OCI-LY7 (cell line): ENCODE measurements at regions not wholly inside any gene's neighbourhood (a gene's known extent, or its start where the extent isn't known, plus 50 kb on each side); places are given as distances from the start of the nearest gene placed in this dataset.

Experiments
- BruUV-seq: library from RNA; stranded (reverse); fragments of 400-500 nt; replicated peaks from 2 replicates; lab custom pipeline; 2021; lab: Mats Ljungman, UMichigan
- CTCF ChIA-PET: fragments of 300-600 bp; sonication (Branson Sonifier 250); formaldehyde crosslinking; loops from one replicate; lab custom pipeline; 2022; ENCODE audit warnings: antibody characterized with exemption; ENCODE audit not compliant: unreplicated experiment; lab: Charles Lee
- POLR2A ChIA-PET: fragments of 300-600 bp; sonication (Branson Sonifier 250); formaldehyde crosslinking; loops from one replicate; lab custom pipeline; 2022; ENCODE audit warnings: antibody characterized with exemption; lab: Charles Lee
- DNase-seq: peaks from one replicate; pipeline ENCODE4 v3.0.0-alpha.2; 2015; ENCODE audit warnings: low spot score
- H2AFZ ChIP-seq: fragments of 200-600 bp; sonication (generic), shearing (Covaris generic); 2 replicates; pipeline ENCODE4 v1.6.1; 2014; ENCODE audit warnings: mild to moderate bottlenecking, antibody characterized with exemption, low read length, moderate library complexity
- H3K27ac ChIP-seq: fragments of 200-600 bp; sonication (generic); 2 replicates; pipeline ENCODE4 v1.5.1; 2014; ENCODE audit warnings: mixed run types, low read depth, mild to moderate bottlenecking, moderate library complexity, low read length, inconsistent platforms; ENCODE audit not compliant: poor library complexity, severe bottlenecking
- H3K36me3 ChIP-seq: fragments of 200-600 bp; sonication (generic); 2 replicates; pipeline ENCODE4 v1.6.1; 2014; ENCODE audit warnings: mild to moderate bottlenecking, antibody characterized with exemption, low read length, moderate library complexity, mixed read lengths; ENCODE audit not compliant: insufficient read depth
- H3K4me1 ChIP-seq: fragments of 200-600 bp; sonication (generic); 2 replicates; pipeline ENCODE4 v1.5.1; 2014; ENCODE audit warnings: mild to moderate bottlenecking, low read length; ENCODE audit not compliant: insufficient read depth, poor library complexity, severe bottlenecking
- H3K4me2 ChIP-seq: fragments of 200-600 bp; sonication (generic); 2 replicates; pipeline ENCODE4 v1.6.1; 2014; ENCODE audit warnings: mild to moderate bottlenecking, low read length
- H3K4me3 ChIP-seq: fragments of 200-600 bp; sonication (generic); 2 replicates; pipeline ENCODE4 v1.5.1; 2014; ENCODE audit warnings: mild to moderate bottlenecking, low read depth, low read length; ENCODE audit not compliant: poor library complexity, severe bottlenecking
- H3K79me2 ChIP-seq: fragments of 200-600 bp; sonication (generic); 2 replicates; pipeline ENCODE4 v1.6.1; 2016; ENCODE audit warnings: low read depth, mild to moderate bottlenecking, low read length, moderate library complexity, mixed read lengths; ENCODE audit not compliant: insufficient read depth
- H3K9me2 ChIP-seq: fragments of 200-600 bp; sonication (generic); 2 replicates; pipeline ENCODE4 v1.6.1; 2016; ENCODE audit warnings: mild to moderate bottlenecking, low read length, mixed read lengths; ENCODE audit not compliant: insufficient read depth
- H3K9me3 ChIP-seq: fragments of 200-600 bp; sonication (generic); 2 replicates; pipeline ENCODE4 v1.6.1; 2014; ENCODE audit warnings: mild to moderate bottlenecking, mixed run types, low read length, mixed read lengths
- H4K20me1 ChIP-seq: fragments of 200-600 bp; sonication (generic); 2 replicates; pipeline ENCODE4 v1.6.1; 2014; ENCODE audit warnings: mild to moderate bottlenecking, antibody characterized with exemption, low read length, moderate library complexity, mixed read lengths; ENCODE audit not compliant: insufficient read depth
- EZH2phosphoT487 ChIP-seq: fragments of 200-600 bp; sonication (generic); IDR thresholded peaks from 2 replicates; pipeline ENCODE4 v1.6.1; 2018; ENCODE audit warnings: low read depth, borderline replicate concordance, mild to moderate bottlenecking, mixed run types, antibody characterized with exemption, low read length, moderate library complexity, mixed read lengths
- intact Hi-C: fragments of 100-400 bp; cut with micrococcal nuclease; formaldehyde crosslinking; loops from one replicate; pipeline ENCODE4 v1.10.0; 2022; ENCODE audit not compliant: unreplicated experiment
- TF ChIP-seq, protein P1 (sequence below): fragments of 200-600 bp; sonication (generic); conservative IDR thresholded peaks from 2 replicates; pipeline ENCODE4 v1.5.1; 2014; ENCODE audit warnings: mild to moderate bottlenecking, antibody characterized with exemption, low read length, moderate library complexity, mixed read lengths

- no peaks in the 10 kb centered on the region for H3K9me2 ChIP-seq
- ChIA-PET POLR2A (no interaction called here), CTCF (no interaction called here)
- H3K79me2 ChIP-seq: no peaks in the 10 kb centered on the region
- DNase-seq: no peak
- H3K36me3 ChIP-seq: no peaks in the 10 kb centered on the region
- intact Hi-C loops: no loop called here
- no peak overlapping the region for H3K4me3 ChIP-seq
- H3K4me2 ChIP-seq: no peak overlapping the region
- H3K27ac ChIP-seq: no peak overlapping the region
- no peaks in the 10 kb centered on the region for H3K4me1 ChIP-seq
- H4K20me1 ChIP-seq: no peaks in the 10 kb centered on the region
- BruUV-seq: no TSS peak
- TF ChIP-seq, protein P1, sequence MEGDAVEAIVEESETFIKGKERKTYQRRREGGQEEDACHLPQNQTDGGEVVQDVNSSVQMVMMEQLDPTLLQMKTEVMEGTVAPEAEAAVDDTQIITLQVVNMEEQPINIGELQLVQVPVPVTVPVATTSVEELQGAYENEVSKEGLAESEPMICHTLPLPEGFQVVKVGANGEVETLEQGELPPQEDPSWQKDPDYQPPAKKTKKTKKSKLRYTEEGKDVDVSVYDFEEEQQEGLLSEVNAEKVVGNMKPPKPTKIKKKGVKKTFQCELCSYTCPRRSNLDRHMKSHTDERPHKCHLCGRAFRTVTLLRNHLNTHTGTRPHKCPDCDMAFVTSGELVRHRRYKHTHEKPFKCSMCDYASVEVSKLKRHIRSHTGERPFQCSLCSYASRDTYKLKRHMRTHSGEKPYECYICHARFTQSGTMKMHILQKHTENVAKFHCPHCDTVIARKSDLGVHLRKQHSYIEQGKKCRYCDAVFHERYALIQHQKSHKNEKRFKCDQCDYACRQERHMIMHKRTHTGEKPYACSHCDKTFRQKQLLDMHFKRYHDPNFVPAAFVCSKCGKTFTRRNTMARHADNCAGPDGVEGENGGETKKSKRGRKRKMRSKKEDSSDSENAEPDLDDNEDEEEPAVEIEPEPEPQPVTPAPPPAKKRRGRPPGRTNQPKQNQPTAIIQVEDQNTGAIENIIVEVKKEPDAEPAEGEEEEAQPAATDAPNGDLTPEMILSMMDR: no peak
- no peaks in the 10 kb centered on the region for H3K9me3 ChIP-seq
- H2AFZ ChIP-seq: no peak overlapping the region
Measured at GRCh38 chr14:104474495-104475213, 104.9 kb upstream of the C14orf180 start.

- Histone ChIP-seq H3K27ac (no peak overlapping the region), H3K4me3 (no peak overlapping the region), H3K9me2 (no peaks in the 10 kb centered on the region), H4K20me1 (no peaks in the 10 kb centered on the region), H3K4me2 (no peak overlapping the region), H3K9me3 (no peaks in the 10 kb centered on the region), H3K36me3 (no peaks in the 10 kb centered on the region), H3K4me1 (no peaks in the 10 kb centered on the region), H2AFZ (no peak overlapping the region), H3K79me2 (no peaks in the 10 kb centered on the region)
- intact Hi-C loops: no loop called here
- CTCF ChIA-PET: no interaction called here
- POLR2A ChIA-PET: no interaction called here
- no TSS peak for BruUV-seq
- no peak for TF ChIP-seq EZH2phosphoT487
- TF ChIP-seq, protein P1: no peak
- DNase-seq: no peak
Measured at GRCh38 chr14:104475256-104475655, 104.3 kb upstream of the C14orf180 start.

DNA sequence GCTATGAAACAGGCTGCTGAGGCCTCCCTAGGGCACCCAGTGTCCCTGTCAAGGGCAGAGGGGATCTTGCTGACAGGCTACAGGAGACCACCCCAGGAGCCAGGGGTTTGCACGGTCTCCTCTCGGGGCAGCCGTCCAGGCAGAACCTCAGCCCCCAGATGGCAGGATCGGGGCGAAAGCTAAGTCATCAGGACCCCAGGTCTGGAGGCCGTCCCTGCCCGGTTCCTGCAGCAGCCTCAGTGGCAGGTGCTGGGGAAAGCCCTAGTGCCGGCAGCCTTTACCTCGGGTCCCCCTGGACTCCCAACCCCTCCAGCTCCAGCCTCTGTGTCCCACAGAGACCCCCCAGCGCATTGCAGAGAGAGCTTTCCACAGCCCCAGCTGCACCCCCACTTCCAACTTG is 103.8 kb upstream of the C14orf180 start:
- Histone ChIP-seq H3K27ac (no peak overlapping the region), H3K4me1 (no peaks in the 10 kb centered on the region), H3K79me2 (no peaks in the 10 kb centered on the region), H2AFZ (no peak overlapping the region), H3K4me3 (no peak overlapping the region), H3K36me3 (no peaks in the 10 kb centered on the region), H3K9me2 (no peaks in the 10 kb centered on the region), H3K4me2 (no peak overlapping the region), H4K20me1 (no peaks in the 10 kb centered on the region), H3K9me3 (no peaks in the 10 kb centered on the region)
- BruUV-seq: no TSS peak
- POLR2A ChIA-PET: no interaction called here
- no peak for DNase-seq
- CTCF ChIA-PET: no interaction called here
- TF ChIP-seq EZH2phosphoT487: no peak
- TF ChIP-seq, protein P1: no peak
- intact Hi-C loops: no loop called here
